ENCODE measurements at regions not wholly inside any gene's neighbourhood (a gene's known extent, or its start where the extent isn't known, plus 50 kb on each side); places are given as distances from the start of the nearest gene placed in this dataset.

- no peak for DNase-seq
These were observed 316.2 kb upstream of the THSD7B start for GRCh38 chr2:136448986-136449780.

- no peak for DNase-seq
These were observed 316.9 kb upstream of the THSD7B start for GRCh38 chr2:136448432-136448831.

DNA sequence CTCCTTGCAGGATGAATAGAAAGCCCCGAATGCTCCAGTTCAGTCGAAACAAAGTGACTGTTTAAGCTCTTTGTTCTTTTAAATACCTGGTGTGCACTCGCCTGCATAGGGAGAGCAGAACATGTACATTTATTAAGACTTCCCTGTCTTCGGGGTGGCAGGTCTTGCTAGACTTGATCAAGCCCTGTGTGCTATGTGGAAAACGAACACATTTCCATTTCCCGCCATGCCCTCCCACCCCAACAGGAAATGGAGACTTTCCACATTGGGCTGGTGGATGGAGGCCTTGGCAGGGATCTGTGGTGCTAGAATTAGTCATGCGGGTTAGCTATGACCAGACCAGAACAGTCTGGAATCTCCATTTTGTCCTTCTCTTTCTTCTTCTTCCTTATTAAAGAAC lies 321.0 kb upstream of the THSD7B start:
- DNase-seq, result no peak

DNA sequence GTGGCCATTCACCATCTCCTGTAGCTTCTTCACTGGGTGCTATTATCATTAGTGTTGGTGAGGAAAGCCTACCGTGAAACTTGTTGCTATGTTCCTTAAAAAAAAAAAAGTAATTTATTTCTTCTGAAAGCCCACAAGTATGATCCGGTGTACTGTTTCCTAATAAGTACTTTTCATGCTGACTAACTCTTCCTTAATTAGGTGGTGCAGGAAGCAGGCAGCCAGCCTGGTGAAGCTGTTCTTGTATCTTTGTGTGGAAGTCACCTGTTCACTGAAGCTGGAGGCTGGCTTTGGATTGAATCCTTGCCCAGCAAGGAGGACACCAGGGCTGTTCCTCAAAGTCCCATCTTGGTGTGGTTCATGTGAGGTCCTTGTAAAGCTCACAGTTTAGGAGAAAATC lies 321.7 kb upstream of the THSD7B start:
- no peak for DNase-seq

DNA sequence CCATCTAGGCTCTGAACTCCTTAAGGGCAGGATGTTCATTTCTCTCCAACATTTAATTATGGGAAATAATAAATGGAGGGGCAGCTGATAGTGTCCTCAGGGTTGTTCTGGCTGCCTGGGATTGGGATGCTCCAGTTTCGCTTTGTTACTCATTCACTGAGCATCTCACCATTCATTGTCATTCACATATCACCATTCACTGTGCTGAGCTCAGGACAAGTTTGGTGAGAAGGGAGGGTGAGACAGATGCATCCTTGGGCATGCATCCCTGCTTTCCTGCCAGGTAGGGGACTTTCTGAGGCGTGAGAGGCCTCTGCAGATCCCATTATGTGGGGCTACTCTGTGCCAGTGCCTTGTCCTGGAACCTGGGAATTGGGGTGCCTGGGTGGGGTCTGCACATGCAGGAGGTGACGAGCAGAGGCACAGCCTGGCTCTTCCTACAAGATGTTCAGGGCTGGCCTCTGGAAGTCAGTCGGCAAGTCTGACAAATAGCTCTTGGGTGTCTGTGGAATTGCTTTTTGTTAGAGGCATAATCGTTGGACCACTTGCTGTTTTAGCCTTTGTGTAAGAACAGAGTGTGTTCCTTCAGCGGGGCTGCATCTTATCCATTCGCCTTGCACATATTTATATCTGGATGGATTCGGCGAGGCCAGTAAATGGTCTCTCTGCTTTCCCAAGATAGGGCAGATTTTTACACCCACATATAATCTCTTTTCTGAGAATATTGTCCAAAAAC lies 323.2 kb upstream of the THSD7B start:
- no peak for DNase-seq

DNA sequence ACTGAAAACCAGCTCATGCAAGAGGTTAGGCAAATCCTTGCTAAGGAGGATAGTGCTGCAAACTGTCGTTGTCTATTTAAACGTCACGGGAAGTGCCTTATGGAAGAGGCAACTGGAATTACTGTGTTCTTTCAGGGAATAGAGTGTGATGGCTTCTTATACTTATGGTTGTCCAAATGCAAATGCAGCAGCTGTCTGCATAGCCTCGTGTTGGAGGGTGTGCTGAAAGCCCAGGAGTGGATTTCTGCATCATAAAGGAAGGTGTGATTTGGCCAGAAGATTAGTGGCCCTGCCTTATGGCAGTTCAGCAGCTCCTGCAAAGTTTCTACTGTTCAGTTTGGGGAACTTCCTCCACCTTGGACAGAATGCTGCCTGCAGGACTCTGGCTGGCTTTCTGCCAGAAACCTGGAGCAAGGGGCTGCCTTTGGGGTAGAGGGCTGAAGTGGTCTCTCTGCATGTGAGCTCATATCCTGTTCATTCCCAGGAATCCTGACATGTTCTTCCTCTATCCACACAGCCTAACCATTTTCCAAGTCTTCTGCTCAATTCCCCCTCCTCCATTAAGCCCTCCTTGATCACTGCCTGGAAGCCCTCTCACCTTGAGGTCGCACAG lies 321.2 kb upstream of the CXCR4 start:
- no peak for DNase-seq

DNA sequence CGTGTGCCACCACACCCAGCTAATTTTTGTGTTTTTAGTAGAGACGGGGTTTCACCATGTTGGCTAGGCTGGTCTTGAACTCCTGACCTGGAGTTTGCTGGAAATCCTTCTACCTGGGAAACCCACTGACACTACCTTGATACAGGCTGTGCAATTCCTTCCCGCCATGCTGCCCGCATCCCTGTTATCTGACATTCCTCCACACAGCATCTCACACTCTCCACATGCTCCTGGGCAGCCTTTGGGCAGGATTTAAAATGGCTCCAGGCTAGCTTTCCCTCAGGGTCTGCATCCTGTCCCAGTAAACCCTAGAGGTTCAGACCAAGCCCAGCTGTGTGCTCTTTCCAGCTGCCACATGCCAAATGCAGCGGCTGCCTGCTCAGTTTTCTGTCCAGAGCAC lies 319.5 kb upstream of the CXCR4 start:
- no peak for DNase-seq

DNA sequence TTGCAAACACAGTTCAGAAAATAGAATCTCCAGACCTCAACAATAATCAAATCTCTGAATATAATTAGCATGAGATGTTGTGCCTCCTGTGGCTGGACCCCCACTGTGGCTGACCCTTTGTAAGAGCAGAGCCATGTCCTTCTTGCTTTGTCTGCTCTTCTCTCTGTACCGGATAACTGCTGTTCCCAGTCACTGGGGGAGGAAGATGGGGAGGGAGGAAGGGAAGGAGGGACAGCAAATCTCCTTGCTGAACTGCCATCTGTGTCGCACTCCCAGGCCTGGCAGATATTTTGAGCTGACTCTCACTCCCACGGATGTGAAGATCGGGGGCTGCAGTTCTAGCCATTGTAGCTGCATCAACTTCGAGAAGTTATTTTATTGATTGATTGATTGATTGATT lies 319.0 kb upstream of the CXCR4 start:
- no peak for DNase-seq

GRCh38 chr2:136434251-136434715 lies 316.3 kb upstream of the CXCR4 start:
- no peak for DNase-seq

GRCh38 chr2:136433261-136433660 lies 315.3 kb upstream of the CXCR4 start:
- DNase-seq, result no peak

DNA sequence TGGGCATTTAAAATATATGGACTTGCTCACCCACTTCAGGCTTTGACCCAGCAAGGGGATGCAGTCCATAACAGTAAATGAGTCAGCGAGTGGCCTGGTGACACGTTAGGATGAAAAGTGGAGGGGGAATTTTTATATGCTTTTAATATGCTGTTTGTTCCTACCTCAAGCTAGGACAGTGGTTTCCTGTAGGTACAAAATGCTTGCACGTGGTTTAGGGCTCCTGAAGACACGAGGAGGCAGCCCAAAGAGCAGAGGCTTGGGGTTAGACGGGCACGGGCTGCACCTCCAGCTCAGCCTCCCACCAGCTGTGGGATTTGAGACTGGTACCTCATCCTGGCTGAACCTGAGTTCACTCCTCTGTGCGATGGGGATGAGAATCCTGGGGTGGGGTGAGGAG lies 306.2 kb upstream of the CXCR4 start:
- DNase-seq, result no peak

DNA sequence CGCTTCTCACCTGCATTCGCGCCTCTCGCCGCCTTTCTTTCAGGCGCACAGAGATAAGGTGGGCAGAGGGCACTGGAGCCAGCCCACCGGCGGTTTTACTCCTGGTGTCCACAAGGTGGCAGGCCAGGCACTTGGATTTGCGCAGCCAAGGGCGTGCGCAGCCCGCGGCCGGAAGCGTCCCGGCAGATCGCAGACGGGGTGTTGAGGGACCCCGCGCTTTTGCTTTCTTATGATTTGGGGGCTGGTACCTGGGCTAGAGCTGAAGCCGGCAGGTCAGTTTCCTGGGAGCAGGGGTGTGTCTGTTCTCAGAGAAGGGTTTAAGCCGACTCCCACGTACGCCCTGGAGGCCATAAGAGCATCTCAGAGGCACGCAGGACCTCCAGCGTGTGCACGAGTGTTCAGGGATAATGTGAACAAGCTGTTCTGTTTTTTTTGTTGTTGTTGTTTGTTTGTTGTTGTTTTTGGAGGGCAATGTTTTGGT lies 305.6 kb upstream of the CXCR4 start:
- DNase-seq, result peak; percentile 71

GRCh38 chr2:136422512-136422911 lies 304.6 kb upstream of the CXCR4 start:
- no peak for DNase-seq

- DNase-seq, result no peak
These were observed 302.4 kb upstream of the CXCR4 start for GRCh38 chr2:136420346-136420745.

DNA sequence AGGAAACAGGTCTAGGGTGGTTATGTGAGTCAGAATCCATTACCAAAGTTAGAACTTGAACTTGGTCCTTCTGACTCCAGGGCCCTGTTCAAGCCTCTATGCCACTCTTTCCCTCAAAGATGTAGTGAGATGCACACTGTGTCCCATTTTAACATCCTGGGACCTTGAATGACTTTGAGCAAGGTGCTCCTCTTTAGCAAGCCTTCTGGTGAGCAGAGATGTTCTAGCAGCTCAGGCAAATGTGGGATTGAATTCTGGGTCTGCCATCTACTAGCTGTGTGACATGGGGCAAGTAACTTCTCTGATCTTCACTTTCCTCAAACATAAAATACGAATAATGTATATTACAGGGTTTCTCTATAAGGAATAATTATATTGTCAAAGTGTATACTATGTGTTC lies 294.0 kb upstream of the CXCR4 start:
- no peak for DNase-seq

DNA sequence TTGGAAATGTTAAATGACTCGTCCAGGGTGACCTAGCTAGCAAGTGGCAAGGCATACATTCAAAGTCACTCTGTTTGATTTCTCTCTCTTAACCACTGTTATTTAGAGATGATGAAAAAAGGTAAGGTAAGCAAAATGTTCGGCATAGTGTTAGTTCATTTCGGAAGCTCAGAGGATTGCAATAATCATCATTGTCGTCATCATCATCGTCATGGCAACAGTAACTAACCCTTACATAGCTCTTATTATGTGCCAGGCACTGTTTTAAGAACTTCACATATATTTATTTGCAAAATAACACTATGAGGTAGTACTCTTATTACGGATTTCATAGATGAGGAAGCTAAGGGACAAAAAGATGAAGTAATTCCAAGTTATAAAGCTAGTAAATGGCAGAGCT lies 292.7 kb upstream of the CXCR4 start:
- DNase-seq, result no peak

DNA sequence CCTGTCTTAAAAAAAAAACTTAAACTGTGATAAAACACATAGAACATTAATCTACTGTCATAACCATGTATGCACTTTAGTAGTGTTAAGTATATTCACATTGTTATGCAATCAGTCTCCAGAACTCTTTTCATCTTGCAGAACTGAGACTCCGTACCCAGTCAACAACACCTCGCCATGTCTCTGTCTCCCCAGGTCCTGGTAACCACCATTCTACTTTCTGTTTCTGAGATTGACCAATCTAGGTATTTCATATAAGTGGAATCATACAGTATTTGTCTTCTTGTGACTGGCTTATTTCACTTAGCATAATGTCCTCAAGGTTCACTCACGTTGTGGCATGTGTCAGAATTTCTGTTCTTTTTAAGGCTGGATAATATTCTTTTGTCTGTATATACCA lies 290.8 kb upstream of the CXCR4 start:
- no peak for DNase-seq

GRCh38 chr2:136407952-136408318 lies 290.0 kb upstream of the CXCR4 start:
- no peak for DNase-seq

DNA sequence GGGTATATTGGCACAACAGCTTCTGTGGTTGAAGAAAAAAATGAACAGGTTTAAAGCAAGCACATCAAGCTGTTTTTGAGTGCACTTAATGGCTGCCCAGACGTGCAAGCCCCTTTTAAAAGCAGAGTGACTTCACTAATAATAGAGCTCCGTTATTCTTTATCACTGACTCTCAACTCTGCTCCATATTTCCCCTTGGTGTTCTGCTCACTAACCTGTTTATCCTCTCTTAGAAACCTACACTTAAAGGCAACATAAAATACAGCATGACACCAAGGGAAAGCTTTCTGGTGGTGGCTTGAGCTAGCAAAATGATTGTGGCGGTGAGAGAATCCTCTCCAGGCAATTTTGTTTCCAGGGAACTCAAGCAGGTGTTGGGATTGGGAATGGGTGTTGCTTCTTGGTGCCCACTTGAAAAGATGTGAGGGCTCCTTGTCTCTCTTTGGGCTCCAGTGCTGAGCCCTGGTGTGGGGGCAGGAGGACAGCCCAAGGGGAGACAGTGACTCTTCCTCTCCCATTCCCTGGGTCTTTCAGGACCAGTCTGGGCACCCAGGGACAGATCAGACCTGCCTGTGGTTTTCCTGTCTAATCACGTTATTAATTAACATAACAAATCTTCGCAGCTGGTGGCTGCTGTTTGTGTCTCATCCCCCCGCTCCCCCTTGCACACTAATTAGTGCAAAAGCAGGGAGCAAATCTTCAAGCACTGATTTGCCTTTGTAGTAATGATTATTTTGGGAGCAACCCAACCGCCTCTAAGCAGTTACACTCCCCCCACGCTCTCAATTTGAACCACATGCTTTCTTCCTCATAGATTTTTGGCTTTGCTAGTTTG lies 289.4 kb upstream of the CXCR4 start:
- no peak for DNase-seq

DNA sequence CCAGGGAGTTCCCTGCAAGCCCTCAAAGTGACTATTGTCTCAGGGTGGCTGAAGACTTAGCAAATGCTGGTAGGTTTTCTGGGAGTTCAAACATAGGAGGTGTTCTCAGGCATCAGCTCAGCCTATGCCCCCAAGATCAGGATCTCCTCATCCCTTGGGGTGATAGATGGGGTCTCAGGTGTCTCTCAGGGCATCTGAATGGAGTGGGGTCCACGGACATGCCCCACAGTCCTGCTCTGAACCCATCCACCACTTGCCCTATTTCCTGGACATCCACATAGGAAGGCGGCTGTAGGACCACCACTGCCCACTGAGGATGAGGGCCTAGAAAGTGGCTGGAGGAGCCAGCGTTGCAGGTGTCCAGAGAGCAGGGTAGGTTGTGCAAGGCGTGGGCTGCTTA lies 287.0 kb upstream of the CXCR4 start:
- DNase-seq, result no peak

- DNase-seq, result no peak
These were observed 286.2 kb upstream of the CXCR4 start for GRCh38 chr2:136404176-136404575.

GRCh38 chr2:136402281-136402680 lies 284.3 kb upstream of the CXCR4 start:
- DNase-seq, result no peak

Measured in effector CD4-positive, alpha-beta T cell (primary cell).